ENCODE measurements at regions not wholly inside any gene's neighbourhood (a gene's known extent, or its start where the extent isn't known, plus 50 kb on each side); places are given as distances from the start of the nearest gene placed in this dataset.

DNA sequence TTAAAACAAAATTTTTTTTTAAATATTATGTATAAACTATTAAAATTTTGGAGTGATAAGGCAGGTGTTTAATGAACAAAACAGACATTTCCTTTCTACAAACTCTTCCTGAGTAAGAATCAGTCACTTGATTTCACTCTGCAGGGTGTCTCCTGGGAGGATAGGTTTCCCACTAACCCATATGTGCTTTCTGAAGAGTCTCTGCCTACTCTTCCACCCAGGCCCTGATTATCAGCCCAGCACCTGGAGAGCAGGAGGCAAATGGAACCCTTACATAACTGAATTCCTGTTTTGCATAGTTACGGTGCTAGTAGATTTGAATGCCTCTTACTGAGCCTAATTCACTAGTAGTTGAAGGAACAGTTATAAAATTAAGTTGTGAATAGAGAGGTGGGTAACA, 1718.6 kb downstream of the SUCLG1 start:
- TF ChIP-seq, protein P1, sequence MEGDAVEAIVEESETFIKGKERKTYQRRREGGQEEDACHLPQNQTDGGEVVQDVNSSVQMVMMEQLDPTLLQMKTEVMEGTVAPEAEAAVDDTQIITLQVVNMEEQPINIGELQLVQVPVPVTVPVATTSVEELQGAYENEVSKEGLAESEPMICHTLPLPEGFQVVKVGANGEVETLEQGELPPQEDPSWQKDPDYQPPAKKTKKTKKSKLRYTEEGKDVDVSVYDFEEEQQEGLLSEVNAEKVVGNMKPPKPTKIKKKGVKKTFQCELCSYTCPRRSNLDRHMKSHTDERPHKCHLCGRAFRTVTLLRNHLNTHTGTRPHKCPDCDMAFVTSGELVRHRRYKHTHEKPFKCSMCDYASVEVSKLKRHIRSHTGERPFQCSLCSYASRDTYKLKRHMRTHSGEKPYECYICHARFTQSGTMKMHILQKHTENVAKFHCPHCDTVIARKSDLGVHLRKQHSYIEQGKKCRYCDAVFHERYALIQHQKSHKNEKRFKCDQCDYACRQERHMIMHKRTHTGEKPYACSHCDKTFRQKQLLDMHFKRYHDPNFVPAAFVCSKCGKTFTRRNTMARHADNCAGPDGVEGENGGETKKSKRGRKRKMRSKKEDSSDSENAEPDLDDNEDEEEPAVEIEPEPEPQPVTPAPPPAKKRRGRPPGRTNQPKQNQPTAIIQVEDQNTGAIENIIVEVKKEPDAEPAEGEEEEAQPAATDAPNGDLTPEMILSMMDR (IDR thresholded peaks at IDR 0.05): no peak

DNA sequence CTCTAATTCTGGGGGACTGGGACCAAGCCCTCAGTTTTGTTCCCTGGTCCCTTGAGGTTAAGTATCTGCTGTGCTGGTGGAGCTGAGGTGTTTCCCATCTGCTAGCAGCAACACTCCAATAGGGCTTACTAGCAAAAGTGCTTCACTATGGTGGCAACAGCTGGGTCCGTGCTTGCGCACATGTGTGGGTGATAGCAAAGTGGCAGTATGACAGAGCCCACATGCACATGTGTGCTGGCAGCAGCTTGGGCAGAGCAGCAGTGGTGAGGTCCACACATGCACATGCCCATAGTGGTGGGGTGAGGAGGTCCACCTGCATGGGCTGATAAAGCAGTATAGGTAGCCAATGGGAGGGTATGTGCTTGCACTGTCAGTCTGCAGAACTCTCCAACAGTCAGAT, 1723.7 kb downstream of the SUCLG1 start:
- TF ChIP-seq, protein P1 (IDR thresholded peaks at IDR 0.05): no peak

DNA sequence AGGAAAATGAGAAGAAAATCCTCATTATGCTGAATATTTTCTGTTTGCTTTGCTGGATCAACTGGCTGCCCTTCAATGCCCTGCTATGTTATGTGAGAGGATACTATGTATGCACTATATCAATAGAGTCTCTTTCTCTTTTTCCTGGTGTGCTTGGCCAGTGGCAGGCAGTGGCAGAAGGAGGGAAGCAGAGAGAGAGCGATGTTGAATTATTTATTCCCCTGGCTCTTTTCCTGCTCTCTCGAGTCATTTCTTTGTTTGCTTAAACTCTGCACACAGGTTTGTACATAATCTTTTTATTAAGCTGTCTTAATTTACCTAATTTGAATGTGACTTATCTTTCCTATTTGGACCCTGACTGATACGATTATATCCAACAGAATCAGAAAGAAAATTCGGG, 1727.3 kb downstream of the SUCLG1 start:
- TF ChIP-seq, protein P1 (IDR thresholded peaks at IDR 0.05): no peak

DNA sequence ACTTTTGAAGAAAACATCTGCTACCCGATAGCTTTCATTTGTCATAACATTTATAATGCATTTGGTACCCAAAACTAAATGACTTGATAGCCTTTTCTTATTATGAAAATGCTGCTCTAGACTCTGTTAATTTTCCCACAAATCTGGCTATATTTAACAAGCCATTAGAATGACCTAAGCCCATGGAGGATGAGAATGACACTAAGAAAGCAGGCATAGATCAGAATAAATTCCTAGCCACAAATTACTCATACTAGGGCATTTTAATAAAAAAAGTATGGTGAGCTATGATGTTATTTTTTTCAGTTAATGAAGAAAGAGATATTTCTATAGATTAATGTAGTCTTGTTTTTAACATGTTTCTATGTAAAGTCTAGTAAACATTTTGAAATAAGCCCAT, 1728.3 kb downstream of the SUCLG1 start:
- TF ChIP-seq, protein P1 (IDR thresholded peaks at IDR 0.05): no peak

DNA sequence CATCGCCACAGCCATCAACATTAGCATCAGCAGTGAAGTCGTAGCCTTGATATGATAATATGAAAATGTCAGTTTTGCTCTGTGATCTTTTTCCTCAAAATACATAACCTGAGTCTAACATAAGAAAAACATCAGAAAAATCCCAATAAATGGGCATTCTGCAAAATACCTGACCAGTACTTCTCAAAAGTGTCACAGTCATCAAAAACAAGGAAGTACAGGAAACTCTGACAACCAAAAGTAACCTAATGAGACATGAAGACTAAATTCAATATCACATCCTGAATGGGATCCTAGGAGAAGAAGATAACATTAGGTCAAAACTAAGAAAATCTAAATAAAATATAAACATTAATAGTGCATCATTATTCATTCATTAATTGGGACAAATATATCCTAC, 1731.0 kb downstream of the SUCLG1 start:
- TF ChIP-seq, protein P1 (IDR thresholded peaks at IDR 0.05): no peak

DNA sequence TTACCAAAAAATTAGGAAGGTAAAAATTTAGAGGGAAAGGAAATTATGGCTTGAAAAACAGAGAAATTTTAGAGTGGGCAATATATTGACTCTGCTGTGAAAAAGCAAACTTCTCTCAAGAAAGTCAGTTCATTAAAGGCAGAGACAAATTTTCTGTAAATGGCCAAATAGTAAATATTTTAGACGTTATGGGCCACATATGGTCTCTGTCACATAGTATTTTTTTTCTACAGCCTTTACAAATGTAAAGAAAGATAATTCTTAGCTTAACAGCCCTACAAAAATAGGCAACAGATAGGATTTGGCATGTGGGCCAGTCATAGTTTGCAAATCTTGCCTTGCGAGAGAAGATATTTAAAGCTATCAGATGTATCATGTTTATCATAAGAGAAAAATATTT, 1750.4 kb downstream of the SUCLG1 start:
- TF ChIP-seq, protein P1 (IDR thresholded peaks at IDR 0.05): no peak

DNA sequence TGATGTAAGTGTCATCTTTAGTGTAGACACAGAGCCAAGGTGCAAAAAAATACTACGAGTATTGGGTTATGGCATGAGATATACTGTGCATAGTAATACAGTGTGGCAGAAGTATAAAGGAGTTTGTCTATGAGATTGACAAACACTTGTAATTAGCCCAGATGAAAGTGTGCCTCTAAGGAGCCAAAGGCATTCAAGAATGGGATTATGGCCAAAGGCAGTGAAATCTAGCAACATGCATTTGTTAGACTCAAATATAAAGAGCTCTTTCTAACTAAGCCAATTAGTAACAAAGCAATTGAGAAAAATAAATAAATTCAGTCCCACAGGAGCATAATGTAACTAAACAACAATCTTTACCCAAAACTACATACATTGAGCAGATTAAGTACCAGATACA, 1761.8 kb downstream of the SUCLG1 start:
- TF ChIP-seq, protein P1 (IDR thresholded peaks at IDR 0.05): no peak

DNA sequence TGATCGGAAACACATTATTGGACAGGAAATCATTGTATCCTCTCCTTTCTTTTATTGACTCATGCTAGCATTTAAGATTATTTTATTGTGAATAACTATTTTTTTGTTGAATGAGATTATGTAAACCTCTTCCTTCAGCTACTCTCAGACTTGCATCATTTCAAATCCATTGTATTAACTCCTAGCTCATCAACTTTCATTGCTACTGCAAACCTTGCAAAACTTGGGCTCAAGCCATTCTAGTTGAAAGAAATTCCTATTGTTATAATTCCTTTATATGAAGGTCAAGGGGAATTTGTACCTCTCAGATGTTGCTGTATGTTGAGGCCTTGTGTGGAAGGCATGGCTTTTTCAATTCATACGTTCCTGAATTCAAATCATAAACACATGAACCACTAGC, 1764.6 kb downstream of the SUCLG1 start:
- TF ChIP-seq, protein P1 (IDR thresholded peaks at IDR 0.05): no peak
